HG03025 (cell line): ENCODE measurements at regions not wholly inside any gene's neighbourhood (a gene's known extent, or its start where the extent isn't known, plus 50 kb on each side); places are given as distances from the start of the nearest gene placed in this dataset.
"Not testable (repeated sequence)": the region's sequence is repeated elsewhere in the genome, so short reads cannot be mapped to it uniquely, and the experiment has no call there.

Experiments
- ATAC-seq: cut with Tn5 transposase; IDR thresholded peaks from one replicate; pipeline ENCODE4 v1.9.1; 2021; ENCODE audit warnings: mild to moderate bottlenecking, moderate library complexity; ENCODE audit not compliant: unreplicated experiment, low FRiP score

DNA sequence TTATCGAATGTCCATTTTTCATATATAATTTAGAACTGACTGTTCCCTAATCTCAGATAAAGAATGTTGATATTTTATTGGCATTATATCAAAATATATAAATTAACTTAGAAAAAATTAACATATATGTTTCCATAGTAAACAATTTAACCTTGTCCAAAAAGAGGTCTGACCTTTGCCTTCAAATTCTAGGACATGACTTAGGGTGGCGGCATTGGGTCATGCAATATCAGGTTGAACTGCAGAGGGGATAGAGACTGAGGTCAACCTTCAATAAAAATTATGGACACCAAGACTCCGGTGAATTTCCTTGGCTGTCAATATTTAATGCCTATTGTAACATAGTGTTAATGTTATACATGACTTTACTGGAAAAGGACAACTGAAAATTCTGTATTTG lies 199.8 kb downstream of the RPL10L start:
- no peak for ATAC-seq

DNA sequence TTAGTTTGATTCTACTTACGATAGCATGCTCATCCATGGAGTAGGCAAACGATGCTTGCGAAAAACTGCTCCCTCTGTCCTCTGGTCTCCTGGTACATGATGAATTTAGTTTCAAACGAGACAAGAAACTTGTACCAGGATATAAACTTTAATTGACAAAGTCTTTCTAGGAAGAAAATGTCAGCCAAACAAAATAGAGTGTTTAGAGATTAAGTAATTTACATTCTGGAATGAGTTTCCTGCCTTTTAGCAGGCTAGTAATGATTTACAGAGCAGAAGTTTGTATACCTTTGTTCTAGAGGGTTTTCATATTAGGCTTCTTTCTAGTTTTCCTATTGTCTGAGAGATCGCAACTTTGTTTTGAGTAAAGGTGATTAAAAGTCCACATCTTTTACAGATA lies 206.9 kb downstream of the RPL10L start:
- ATAC-seq, result no peak

DNA sequence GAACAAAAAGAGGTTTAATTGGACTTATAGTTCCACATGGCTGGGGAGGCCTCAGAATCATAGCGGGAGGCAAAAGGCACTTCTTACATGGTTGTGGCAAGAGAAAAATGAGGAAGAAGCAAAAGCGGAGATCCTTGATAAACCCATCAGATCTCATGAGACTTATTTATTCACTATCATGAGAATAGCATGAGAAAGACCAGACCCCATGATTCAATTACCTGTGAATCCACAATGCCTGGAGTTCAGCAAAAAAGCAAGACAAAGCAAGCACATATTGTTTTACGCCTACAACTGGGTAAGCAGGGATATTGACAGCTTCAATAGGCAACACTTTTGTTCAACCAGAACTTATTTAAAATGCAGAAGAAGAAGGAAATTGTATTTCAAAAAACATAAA lies 218.2 kb downstream of the RPL10L start:
- ATAC-seq, result no peak

DNA sequence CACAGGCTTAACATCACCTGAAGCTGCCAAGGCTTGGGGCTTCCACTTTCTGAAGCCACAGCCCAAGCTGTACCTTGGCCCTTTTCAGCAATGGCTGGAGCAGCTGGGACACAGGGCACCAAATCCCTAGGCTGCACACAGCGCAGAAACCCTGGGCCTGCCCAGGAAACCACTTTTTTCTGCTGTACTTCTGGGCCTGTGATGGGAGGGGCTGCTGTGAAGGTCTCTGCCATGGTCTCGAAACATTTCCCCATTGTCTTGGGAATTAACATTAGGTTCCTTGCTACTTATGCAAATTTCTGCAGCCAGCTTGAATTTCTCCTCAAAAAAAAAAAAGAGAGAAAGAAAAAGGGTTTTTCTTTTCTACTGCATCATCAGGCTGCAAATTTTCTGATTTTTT lies 219.1 kb downstream of the RPL10L start:
- no peak for ATAC-seq

DNA sequence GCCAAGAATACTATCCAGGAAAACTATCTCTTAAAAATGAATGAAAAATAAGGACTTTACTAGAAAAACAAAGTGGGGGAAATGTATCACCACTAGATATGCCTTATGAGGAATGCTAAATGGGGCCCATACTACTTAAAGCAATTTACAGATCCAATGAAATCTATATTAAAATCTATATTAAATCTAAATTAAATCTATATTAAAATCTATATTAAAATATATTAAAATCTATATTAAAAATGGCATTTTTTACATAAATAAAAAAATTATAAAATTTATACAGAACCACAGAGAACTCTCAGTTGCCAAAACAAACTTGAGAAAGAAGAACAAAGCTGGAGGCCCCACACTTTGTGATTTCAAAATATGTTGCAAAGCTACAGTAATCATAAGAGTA lies 234.5 kb downstream of the RPL10L start:
- ATAC-seq, result no peak

DNA sequence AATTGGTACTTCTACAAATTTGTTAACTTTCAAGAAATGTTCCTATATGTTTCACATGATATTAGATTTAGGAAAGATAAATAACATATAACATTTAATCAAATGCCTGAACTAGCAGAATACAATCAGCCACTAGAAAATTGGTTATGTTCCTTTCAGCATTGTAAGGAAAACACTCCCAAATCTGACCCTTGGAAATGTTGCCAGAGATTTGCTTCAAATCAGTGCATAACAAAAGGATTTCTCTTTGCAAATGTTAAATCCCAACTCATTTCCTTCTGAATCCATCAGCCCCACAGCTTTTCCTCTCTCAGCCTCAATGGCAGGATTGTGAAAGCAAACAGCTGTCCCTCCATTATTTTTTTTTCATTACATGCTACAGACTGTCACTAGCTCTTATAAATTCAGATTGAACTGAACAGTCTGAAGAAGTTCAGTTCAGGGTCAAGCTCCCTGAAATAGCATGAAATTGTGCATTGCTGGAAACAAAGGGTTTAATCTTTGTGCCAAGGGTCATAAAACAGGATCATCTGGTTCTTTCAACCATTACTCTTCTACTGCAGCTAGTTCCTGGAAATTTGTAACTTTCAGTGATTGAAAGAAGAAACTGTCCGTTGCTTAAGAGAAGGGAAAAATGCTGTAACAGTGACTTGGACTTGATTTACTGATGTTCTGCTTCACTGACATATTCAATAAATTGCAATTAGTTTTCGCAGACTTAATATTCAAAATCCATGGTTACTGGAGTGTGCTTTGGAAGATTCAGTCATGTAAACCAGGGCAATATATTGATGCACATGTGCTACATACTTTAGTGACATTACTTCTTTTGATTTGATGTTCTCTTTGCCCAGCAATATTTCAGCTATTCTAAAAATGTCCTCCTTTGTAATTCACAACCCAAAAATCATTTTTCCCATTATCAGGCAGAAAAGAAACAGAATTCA lies 246.4 kb downstream of the RPL10L start:
- ATAC-seq, result no peak

DNA sequence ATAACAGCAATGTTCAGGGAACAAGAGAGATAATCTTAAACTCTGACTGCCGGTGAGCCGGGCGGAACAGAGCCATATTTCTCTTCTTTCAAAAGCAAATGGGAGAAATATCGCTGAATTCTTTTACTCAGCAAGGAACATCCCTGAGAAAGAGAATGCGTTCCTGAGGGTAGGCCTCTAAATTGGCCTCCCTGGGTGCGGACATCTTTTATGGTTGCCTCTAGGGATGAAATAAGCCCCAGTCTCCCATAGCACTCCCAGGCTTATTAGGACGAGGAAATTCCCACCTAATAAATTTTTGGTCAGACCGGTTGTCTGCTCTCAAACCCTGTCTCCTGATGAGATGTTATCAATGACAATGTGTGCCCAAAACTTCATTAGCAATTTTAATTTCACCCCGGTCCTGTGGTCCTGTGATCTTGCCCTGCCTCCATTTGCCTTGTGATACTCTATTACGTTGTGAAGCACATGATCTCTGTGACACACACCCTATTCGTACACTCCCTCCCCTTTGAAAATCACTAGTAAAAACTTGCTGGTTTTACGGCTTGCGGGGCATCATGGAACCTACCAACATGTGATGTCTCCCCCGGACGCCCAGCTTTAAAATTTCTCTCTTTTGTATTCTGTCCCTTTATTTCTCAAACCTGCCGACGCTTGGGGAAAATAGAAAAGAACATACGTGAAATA lies 249.4 kb downstream of the RPL10L start:
- not testable (repeated sequence) for ATAC-seq

DNA sequence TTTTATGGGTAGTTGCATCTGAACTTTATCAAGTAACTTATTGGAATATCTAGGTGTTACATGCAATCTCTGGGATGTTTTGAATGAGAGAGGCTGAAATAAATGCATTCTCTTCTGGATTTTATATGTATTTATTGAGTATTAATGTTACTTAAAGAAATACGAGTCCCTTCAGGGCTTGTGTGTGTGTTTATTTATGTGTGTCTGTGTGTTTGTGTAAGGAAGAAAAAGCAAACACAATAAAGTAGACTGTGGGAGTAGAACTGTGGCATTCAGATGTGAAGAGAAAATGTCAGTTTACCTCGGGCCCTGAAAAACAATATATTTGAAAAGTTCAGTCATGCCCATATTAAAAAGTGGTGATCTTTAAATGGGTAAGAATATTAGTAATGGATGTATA lies 250.5 kb downstream of the RPL10L start:
- ATAC-seq, result no peak

DNA sequence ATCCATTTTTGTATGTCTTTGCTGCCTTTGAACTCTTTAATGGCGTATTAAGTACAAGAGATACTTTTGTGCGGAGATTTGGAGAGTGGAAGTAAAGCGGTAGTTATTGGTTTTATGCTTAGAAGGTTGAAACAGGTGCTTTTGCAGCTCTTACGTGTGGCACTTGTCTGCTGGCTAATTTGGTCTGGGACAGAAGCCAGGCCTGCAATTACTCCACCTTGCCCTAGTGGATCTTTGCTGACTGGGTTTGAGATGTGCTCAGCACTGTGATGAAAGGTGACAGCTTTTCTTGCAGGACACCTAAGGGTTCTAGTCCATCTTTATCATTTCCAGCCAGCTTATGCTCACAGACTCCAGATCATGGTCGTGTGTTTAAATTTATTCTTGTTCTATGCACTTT lies 252.5 kb downstream of the RPL10L start:
- no peak for ATAC-seq

DNA sequence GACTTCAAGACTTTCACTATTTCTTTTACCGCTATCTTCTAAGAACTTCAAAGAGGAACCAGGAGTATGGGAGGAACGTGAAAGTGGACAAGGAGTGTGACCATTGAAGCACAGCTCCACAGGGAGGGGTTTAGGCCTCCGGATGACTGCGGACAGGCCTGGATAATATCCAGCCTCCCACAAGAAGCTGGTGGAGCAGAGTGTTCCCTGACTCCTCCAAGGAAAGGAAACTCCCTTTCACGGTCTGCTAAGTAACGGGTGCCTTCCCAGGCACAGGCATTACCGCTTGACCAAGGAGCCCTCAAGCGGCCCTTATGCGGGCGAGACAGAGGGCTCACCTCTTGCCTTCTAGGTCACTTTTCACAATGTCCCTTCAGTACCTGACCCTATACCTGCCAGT lies 267.0 kb downstream of the RPL10L start:
- ATAC-seq, result no peak

DNA sequence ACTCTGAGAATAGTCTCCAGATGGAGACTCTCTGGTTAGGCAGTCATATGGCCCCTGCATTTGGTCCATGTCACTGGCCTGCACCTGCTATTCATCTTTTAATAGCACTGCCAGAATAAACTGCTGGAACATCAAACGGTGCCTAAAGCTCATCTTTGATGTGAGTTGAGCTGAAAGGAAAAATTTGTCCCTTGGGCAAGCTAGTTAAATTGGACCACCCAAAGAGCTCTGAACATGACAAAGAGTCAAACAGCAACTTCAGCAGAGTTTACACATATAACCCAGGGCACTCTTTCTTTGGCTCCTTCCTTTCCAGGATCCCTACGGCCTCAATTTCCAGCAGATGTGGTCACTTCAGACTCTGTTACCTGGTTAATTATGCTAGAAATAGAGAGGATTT lies 269.9 kb downstream of the RPL10L start:
- no peak for ATAC-seq

DNA sequence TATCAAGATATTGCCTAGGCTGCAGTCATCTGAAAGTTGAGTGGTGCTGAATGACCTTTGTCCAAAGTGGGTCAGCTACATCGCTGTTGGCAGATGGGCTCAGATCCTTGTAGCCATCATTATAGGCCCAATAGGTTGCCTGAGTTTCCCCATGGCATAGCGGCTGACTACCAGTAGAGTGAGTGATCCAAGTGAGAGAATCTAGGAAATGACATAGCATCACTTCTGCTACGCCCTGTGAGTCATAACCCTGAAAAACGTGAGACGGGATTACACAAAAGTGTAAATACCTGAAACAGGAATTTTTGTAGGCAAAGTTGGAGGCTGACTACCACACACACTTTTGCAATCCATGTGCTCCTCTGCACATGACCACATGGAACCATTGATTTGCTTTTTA lies 273.3 kb downstream of the RPL10L start:
- no peak for ATAC-seq

DNA sequence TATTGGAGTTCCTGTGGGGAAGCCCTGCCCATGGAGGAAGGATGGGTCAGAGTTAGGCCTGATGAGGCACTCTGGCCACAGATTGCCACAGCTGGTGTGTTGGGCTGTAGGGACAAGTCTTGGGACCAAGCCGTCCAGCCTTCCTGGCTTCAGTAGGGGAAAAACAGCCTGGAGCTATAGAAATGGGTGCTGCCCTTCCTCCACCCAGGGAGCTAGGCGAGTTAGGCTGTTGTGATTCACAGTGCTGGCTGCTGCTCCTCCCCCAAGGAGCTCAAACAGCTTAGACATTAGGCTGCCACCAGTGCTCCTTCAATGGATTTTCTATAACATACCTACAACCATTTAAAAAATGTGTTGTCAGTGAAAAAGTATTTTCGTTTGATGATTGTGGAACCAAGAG lies 274.3 kb downstream of the RPL10L start:
- no peak for ATAC-seq

DNA sequence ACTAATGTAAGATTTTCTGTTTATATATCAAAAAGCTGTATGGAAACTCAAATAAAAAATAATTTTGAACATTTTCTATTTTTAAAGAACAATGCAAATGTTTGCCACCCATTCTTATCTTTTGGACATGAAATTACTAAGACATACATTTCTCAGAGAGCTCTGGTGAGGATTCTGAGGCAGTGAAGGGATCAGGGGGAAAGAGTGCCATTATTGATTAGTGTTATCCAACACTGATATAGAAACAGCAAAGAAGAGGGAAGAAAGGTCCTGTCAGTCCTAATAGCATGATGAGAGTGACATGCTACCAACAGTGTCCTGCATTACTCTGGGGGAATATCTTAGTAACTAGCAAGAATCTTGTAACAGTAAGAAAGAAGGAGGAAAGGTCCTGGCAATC lies 282.2 kb downstream of the RPL10L start:
- no peak for ATAC-seq

DNA sequence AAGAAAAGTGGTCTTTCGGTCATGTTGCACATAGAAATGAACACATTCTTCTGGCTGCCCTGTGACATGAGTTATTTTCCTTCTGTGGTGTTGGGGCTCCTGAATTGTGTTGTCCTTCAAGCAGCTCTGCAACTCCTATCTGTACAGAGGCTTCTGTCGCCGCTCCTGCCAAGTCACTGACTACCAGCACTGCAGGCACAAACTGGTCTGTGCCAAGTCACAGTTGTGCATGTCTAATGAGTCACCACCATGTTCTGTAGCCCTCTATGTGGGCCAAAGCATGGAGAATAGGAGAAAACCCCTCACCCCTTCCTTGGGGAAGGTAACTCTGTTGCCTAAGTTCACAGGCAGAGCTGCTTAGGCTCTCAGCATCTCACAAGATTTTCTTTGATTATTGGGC lies 283.3 kb downstream of the RPL10L start:
- no peak for ATAC-seq

DNA sequence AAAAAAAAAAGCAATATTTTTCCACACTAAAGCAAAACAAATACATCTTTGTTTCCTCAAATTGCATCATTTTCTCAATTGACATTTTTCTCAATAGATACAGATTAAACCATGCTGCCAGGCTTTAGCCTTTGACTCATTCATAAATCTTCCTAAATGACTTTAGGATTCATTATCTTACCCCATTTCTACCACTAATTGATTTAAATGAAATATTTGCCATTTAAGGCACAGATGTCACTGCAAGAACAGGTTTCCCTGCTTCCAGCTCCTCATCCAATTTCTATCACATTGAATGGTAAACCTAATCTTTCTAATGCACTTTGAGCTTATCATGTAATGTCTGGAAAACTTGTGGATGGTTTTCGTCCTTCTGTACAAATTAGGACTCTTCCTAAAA lies 298.7 kb downstream of the RPL10L start:
- ATAC-seq, result no peak

DNA sequence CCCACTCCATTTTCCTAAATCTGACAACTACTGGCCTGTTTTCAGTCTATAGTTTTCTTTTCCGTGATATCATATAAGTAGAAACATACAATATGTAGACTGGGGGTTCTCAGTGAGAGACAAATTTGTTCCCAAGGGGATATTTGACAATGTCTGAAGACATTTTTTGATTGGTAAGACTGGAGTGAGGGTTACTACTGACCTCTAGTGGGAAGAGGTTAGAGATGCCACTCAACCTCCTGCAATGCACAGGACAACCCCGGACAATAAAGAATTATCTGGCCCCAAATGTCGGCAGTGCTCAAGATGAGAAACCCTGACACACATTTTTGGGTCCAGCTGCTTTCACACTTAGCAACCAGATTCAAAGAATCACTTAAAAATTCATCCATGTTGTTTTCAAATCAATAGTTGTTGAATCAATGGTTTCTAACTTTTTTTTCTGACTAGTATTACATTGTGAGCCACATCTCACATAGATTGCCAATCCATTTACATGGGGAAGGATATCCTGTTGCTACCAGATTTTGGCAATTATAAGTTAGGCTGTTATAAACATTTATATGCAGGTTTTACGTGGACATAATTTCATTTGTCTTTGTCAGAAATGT lies 307.1 kb downstream of the RPL10L start:
- ATAC-seq, result no peak

DNA sequence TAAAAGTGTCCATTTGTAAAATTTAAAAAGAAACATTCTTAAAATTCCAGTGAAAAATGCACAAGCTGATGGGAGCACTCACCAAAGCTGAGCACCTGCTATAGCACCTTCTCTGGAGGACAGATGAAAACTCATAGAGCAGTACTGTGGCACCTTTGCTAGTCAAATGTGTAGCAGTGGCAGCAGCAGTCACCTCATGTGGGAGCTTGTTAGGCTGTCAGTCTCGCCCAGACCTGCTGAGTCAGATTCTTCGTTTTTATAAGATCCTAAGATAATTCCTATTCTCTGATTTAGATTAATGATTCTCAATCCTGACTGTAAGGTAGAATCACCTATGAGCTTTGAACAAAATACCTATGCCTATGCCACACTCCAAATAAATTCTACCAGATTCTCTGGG lies 325.8 kb downstream of the RPL10L start:
- ATAC-seq, result no peak

DNA sequence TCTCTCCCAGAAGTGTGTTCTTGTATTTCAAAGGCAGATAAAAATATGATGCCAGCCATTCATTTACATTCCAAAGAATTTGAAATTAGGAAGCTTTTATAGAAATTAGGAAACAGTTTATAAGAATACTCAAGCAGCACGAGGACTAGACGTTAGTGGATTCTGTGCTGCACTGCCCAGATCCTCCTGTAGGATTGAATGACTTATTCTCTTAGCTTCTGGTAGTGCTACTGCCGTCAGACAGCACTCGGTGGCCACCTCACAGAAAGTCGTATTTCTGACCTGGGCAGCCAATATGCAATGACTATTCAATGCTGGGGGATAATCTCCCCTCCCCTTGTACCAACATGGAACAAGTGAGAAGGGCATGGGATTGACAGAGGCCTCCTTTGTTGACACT lies 326.4 kb downstream of the RPL10L start:
- no peak for ATAC-seq

DNA sequence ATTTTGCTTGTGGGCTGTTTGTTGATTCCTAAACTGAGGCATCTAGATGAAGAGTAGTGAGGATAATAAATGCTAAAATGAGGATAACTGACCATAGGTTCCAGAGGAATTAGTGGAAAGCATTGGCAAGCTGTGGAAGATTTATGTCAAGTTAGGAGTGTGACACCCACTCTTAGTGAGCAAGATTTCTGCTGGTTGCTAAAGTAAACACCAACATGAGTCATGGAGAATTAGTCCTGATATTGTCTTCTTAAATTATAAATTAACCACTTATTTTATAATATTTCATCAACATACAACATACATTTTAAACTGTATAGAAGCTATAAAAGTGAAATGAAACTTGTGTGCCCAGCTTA lies 328.2 kb downstream of the RPL10L start:
- no peak for ATAC-seq

DNA sequence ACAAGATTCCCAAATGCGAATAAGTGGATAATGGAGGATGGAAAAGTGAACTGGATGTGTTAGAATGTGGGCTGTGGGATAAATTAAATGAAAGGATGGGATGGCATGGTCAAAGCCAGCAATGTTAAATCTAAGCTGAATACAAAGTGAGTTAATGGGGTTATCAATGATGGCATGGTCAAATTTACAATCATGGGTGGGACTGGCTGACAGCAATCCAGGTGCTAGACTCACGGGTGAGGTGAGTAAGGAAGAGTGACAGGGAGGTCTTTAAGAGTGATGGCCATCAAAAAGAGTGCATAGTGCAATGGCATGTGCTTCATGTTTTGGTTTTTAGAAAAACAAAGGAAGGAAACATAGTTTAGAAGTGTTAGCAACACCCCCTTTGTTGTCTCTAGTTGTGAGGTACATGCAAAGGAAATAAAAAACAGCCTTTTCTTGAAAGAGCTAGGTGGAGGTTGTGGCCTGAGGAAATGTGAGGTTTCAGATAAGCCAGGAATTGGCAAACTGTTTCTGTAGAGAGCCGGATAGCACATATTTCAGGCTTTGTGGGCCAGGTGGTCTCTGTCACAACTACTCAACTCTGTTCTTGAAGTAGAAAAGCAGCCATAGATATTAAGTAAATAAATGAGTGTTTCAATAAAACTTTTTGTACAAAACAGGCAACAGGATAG lies 328.7 kb downstream of the RPL10L start:
- no peak for ATAC-seq
